Suprapubic skin (tissue), 3 donors: ENCODE measurements at regions not wholly inside any gene's neighbourhood (a gene's known extent, or its start where the extent isn't known, plus 50 kb on each side); places are given as distances from the start of the nearest gene placed in this dataset.
"Not testable (repeated sequence)": the region's sequence is repeated elsewhere in the genome, so short reads cannot be mapped to it uniquely, and the experiment has no call there.

ENCODE experiments used
- POLR2AphosphoS5 ChIP-seq, 3 donors: sonication (generic); formaldehyde crosslinking; IDR thresholded peaks; one replicate each; pipeline ENCODE4 v1.6.1; 2017; ENCODE audit warnings: antibody characterized with exemption in 3 of 3
- TF ChIP-seq, protein P1 (sequence below), 2 donors: fragments of 200-600 bp in 1 of 2; fragments of 450-650 bp in 1 of 2; sonication (generic) in 1 of 2; IDR thresholded peaks; one replicate each; pipeline ENCODE4 v1.5.1; 2016 to 2019; ENCODE audit warnings: antibody characterized with exemption in 2 of 2, mild to moderate bottlenecking in 1 of 2, moderate library complexity in 1 of 2

DNA sequence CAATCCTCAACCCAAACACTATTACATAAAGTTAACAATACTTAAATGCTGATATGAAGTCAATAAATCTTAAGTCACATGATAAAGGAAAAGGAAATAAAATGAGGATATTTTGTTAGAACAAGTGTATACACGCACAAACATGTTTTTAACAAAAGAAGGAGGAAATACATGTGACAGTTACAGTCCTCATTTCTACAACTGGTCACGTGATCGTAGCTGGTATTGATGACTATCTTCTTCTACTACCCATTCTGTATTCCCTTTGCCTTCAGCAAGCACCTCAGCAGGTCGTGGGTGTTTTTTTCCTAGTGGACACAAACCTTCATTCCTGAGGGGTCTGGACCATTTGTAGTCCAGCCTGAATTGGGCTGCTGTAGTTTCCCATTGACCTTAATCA lies 610.8 kb downstream of the XPNPEP1 start:
- TF ChIP-seq, protein P1, sequence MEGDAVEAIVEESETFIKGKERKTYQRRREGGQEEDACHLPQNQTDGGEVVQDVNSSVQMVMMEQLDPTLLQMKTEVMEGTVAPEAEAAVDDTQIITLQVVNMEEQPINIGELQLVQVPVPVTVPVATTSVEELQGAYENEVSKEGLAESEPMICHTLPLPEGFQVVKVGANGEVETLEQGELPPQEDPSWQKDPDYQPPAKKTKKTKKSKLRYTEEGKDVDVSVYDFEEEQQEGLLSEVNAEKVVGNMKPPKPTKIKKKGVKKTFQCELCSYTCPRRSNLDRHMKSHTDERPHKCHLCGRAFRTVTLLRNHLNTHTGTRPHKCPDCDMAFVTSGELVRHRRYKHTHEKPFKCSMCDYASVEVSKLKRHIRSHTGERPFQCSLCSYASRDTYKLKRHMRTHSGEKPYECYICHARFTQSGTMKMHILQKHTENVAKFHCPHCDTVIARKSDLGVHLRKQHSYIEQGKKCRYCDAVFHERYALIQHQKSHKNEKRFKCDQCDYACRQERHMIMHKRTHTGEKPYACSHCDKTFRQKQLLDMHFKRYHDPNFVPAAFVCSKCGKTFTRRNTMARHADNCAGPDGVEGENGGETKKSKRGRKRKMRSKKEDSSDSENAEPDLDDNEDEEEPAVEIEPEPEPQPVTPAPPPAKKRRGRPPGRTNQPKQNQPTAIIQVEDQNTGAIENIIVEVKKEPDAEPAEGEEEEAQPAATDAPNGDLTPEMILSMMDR (IDR thresholded peaks at IDR 0.05), result not testable (repeated sequence)
- TF ChIP-seq POLR2AphosphoS5 (IDR thresholded peaks at IDR 0.05), result not testable (repeated sequence)
